IMR-90 (cell line): ENCODE measurements at regions not wholly inside any gene's neighbourhood (a gene's known extent, or its start where the extent isn't known, plus 50 kb on each side); places are given as distances from the start of the nearest gene placed in this dataset.

ENCODE experiments used
- ATAC-seq: fragments of 200-7000 bp; cut with Tn5 transposase; 2 replicates; pipeline ENCODE4 v1.9.1; 2020; ENCODE audit warnings: low read depth, mild to moderate bottlenecking, moderate library complexity
- BruUV-seq: library from RNA; stranded (reverse); fragments of 400-500 nt; replicated peaks from 2 replicates; lab custom pipeline; 2021; lab: Mats Ljungman, UMichigan
- CTCF ChIA-PET: fragments of 300-600 bp; formaldehyde crosslinking; extraction: SDS; loops from one replicate; lab custom pipeline; 2021; ENCODE audit warnings: antibody characterized with exemption; lab: Yijun Ruan, JAX
- POLR2A ChIA-PET: fragments of 300-600 bp; sonication (Branson Sonifier 250); formaldehyde crosslinking; loops from one replicate; lab custom pipeline; 2022; ENCODE audit warnings: antibody characterized with exemption; ENCODE audit not compliant: unreplicated experiment; lab: Charles Lee
- DNase-seq: peaks from one replicate; pipeline ENCODE4 v3.0.0; 2013
- H2AFZ ChIP-seq: replicated peaks from 2 replicates; pipeline ENCODE3; 2013; ENCODE audit warnings: low read length, mild to moderate bottlenecking; ENCODE audit not compliant: poor library complexity
- H2AK5ac ChIP-seq: 2 replicates; pipeline ENCODE4 v1.6.1; 2013; ENCODE audit warnings: low read depth, low read length, inconsistent platforms
- H2AK9ac ChIP-seq: replicated peaks from 2 replicates; pipeline ENCODE3; 2013; ENCODE audit warnings: mild to moderate bottlenecking, low read depth, low read length, moderate library complexity; ENCODE audit not compliant: poor library complexity
- H2BK120ac ChIP-seq: 2 replicates; pipeline ENCODE4 v1.6.1; 2013; ENCODE audit warnings: low read depth, low read length, inconsistent platforms
- H2BK15ac ChIP-seq: 3 replicates; pipeline ENCODE4 v1.6.1; 2013; ENCODE audit warnings: low read depth, low read length, inconsistent platforms
- H2BK20ac ChIP-seq: 2 replicates; pipeline ENCODE4 v1.6.1; 2013; ENCODE audit warnings: low read depth, mild to moderate bottlenecking, inconsistent platforms, low read length, moderate library complexity
- H2BK5ac ChIP-seq: 2 replicates; pipeline ENCODE4 v1.6.1; 2013; ENCODE audit warnings: mild to moderate bottlenecking, low read depth, low read length, inconsistent platforms; ENCODE audit not compliant: poor library complexity, severe bottlenecking
- H3K14ac ChIP-seq: replicated peaks from 2 replicates; pipeline ENCODE4 v1.6.1; 2013; ENCODE audit warnings: low read depth, low read length, inconsistent platforms
- H3K18ac ChIP-seq: 2 replicates; pipeline ENCODE4 v1.6.1; 2013; ENCODE audit warnings: low read depth, low read length, control low read depth
- H3K23ac ChIP-seq: 2 replicates; pipeline ENCODE4 v1.6.1; 2013; ENCODE audit warnings: low read depth, low read length, inconsistent platforms
- H3K27ac ChIP-seq: 2 replicates; pipeline ENCODE4 v1.5.1; 2013; ENCODE audit warnings: mild to moderate bottlenecking, control low read depth, low read length; ENCODE audit not compliant: insufficient read depth
- H3K27me3 ChIP-seq: 2 replicates; pipeline ENCODE4 v1.6.1; 2013; ENCODE audit warnings: low read length; ENCODE audit not compliant: control insufficient read depth, insufficient read depth
- H3K36me3 ChIP-seq: 2 replicates; pipeline ENCODE4 v1.6.1; 2013; ENCODE audit warnings: low read length, mixed read lengths; ENCODE audit not compliant: control insufficient read depth, insufficient read depth
- H3K4ac ChIP-seq: 2 replicates; pipeline ENCODE4 v1.6.1; 2013; ENCODE audit warnings: low read depth, low read length, inconsistent platforms
- H3K4me1 ChIP-seq: 2 replicates; pipeline ENCODE4 v1.6.1; 2013; ENCODE audit warnings: low read length, mixed read lengths; ENCODE audit not compliant: control insufficient read depth, insufficient read depth
- H3K4me2 ChIP-seq: 2 replicates; pipeline ENCODE4 v1.6.1; 2013; ENCODE audit warnings: low read depth, mild to moderate bottlenecking, control low read depth, low read length, moderate library complexity
- H3K4me3 ChIP-seq: 2 replicates; pipeline ENCODE4 v1.5.1; 2013; ENCODE audit warnings: low read depth, mild to moderate bottlenecking, control low read depth, low read length, moderate library complexity; ENCODE audit not compliant: insufficient read depth
- H3K56ac ChIP-seq: 2 replicates; pipeline ENCODE4 v1.6.1; 2013; ENCODE audit warnings: low read length, inconsistent platforms; ENCODE audit not compliant: insufficient read depth; ENCODE audit errors: extremely low read depth
- H3K79me1 ChIP-seq, 2 experiments: 2 replicates each; pipeline ENCODE4 v1.6.1; 2013; ENCODE audit warnings: low read length in 2 of 2, inconsistent platforms in 1 of 2, low read depth in 1 of 2
- H3K9ac ChIP-seq: 2 replicates; pipeline ENCODE4 v1.6.1; 2013; ENCODE audit warnings: low read depth, low read length, control low read depth
- H3K9me1 ChIP-seq: 2 replicates; pipeline ENCODE4 v1.6.1; 2013; ENCODE audit warnings: low read length, inconsistent platforms; ENCODE audit not compliant: insufficient read depth
- H3K9me3 ChIP-seq: 2 replicates; pipeline ENCODE4 v1.6.1; 2013; ENCODE audit warnings: low read length; ENCODE audit not compliant: control insufficient read depth, insufficient read depth
- H4K20me1 ChIP-seq: 2 replicates; pipeline ENCODE4 v1.6.1; 2013; ENCODE audit warnings: low read length, inconsistent platforms; ENCODE audit not compliant: insufficient read depth
- H4K5ac ChIP-seq: 2 replicates; pipeline ENCODE4 v1.6.1; 2013; ENCODE audit warnings: mild to moderate bottlenecking, low read depth, low read length, control low read depth
- H4K8ac ChIP-seq, 2 experiments: 2 replicates each; pipeline ENCODE4 v1.6.1; 2013; ENCODE audit warnings: low read depth in 2 of 2, low read length in 2 of 2, control low read depth in 1 of 2, inconsistent platforms in 1 of 2
- H4K91ac ChIP-seq: 2 replicates; pipeline ENCODE4 v1.6.1; 2013; ENCODE audit warnings: low read depth, low read length, inconsistent platforms; ENCODE audit not compliant: insufficient read depth
- BHLHE40 ChIP-seq: fragments of 150-350 bp; IDR thresholded peaks from 2 replicates; pipeline ENCODE4 v1.6.1; 2016; ENCODE audit warnings: mild to moderate bottlenecking, low read depth, low read length
- CEBPB ChIP-seq: IDR thresholded peaks from 2 replicates; pipeline ENCODE4 v1.6.1; 2012; ENCODE audit warnings: low read depth, low read length, improper control_type of control experiment
- CTCF ChIP-seq: conservative IDR thresholded peaks from 2 replicates; pipeline ENCODE4 v1.5.1; 2012; ENCODE audit warnings: mild to moderate bottlenecking, low read depth, low read length, improper control_type of control experiment
- FOS ChIP-seq: fragments of 150-350 bp; IDR thresholded peaks from 2 replicates; pipeline ENCODE4 v1.6.1; 2016; ENCODE audit warnings: low read depth, low read length
- MAFK ChIP-seq: IDR thresholded peaks from 2 replicates; pipeline ENCODE4 v1.6.1; 2012; ENCODE audit warnings: low read depth, low read length, improper control_type of control experiment
- MXI1 ChIP-seq: IDR thresholded peaks from 2 replicates; pipeline ENCODE4 v1.6.1; 2012; ENCODE audit warnings: low read depth, mild to moderate bottlenecking, low read length, moderate library complexity, borderline replicate concordance
- POLR2A ChIP-seq: IDR thresholded peaks from 2 replicates; pipeline ENCODE4 v1.6.1; 2012; ENCODE audit warnings: mild to moderate bottlenecking, low read depth, low read length
- RAD21 ChIP-seq: IDR thresholded peaks from 2 replicates; pipeline ENCODE4 v1.6.1; 2012; ENCODE audit warnings: low read length, improper control_type of control experiment
- RCOR1 ChIP-seq: IDR thresholded peaks from 2 replicates; pipeline ENCODE4 v1.6.1; 2012; ENCODE audit warnings: mild to moderate bottlenecking, low read length, improper control_type of control experiment; ENCODE audit not compliant: insufficient replicate concordance
- RFX5 ChIP-seq: IDR thresholded peaks from 2 replicates; pipeline ENCODE4 v1.8.0; 2012; ENCODE audit warnings: low read depth, mild to moderate bottlenecking, low read length, moderate library complexity
- USF2 ChIP-seq: fragments of 150-350 bp; IDR thresholded peaks from 2 replicates; pipeline ENCODE4 v1.6.1; 2017; ENCODE audit warnings: mild to moderate bottlenecking, antibody characterized with exemption, low read length, low read depth
- WGBS, 2 experiments: methylation state at CpG; one replicate each; pipeline versions ENCODE4 v1.1.5 to v1.1.7; 2013; ENCODE audit warnings: missing lambda C conversion rate in 2 of 2; ENCODE audit not compliant: insufficient read length in 1 of 2; ENCODE audit errors: extremely low coverage in 2 of 2; 5-methylcytosine and 5-hydroxymethylcytosine counted together
- dilution Hi-C: fragments of 300-500 bp; cut with HindIII; formaldehyde crosslinking; loops from one replicate; pipeline ENCODE4 v1.14.3; 2018; ENCODE audit warnings: low sequenced_read_pairs; ENCODE audit not compliant: unreplicated experiment
- in situ Hi-C: fragments of 300-500 bp; cut with MboI; formaldehyde crosslinking; loops from 3 replicates; pipeline ENCODE4 v1.14.3; 2019; ENCODE audit warnings: low sequenced_read_pairs, inconsistent platforms, mixed read lengths
- intact Hi-C: fragments of 100-400 bp; cut with micrococcal nuclease; formaldehyde crosslinking; loops from 2 replicates; pipeline ENCODE4 v1.10.0; 2022

GRCh38 chr3:74347563-74348268, 266.7 kb downstream of the CNTN3 start:
- intact Hi-C loops (no loop called here), dilution Hi-C loops (no loop called here), in situ Hi-C loops (no loop called here)
- Histone ChIP-seq H2BK120ac (no peak overlapping the region), H3K23ac (no peak overlapping the region), H3K9me1 (no peaks in the 10 kb centered on the region; the same call in 1 of the 2 replicates), H4K20me1 (no peaks in the 10 kb centered on the region), H3K4ac (no peak overlapping the region), H2AFZ (no peak overlapping the region), H2AK5ac (no peak overlapping the region), H3K9ac (no peak overlapping the region), H3K18ac (no peak overlapping the region), H2BK5ac (no peak overlapping the region), H3K27me3 (no peaks in the 10 kb centered on the region), H3K36me3 (no peaks in the 10 kb centered on the region), H4K5ac (no peak overlapping the region), H4K91ac (no peak overlapping the region), H4K8ac (no peak overlapping the region), H3K4me3 (no peak overlapping the region), H3K9me3 (no peaks in the 10 kb centered on the region), H3K14ac (no peak overlapping the region), H3K56ac (no peak overlapping the region), H3K79me1 (no peaks in the 10 kb centered on the region), H2BK15ac (no peak overlapping the region), H3K4me1 (no peaks in the 10 kb centered on the region), H3K4me2 (no peak overlapping the region), H2BK20ac (no peak overlapping the region), H2AK9ac (no peak overlapping the region), H3K27ac (no peak overlapping the region)
- no CpG with 5 or more reads among the region's 2 CpGs for WGBS, 2 experiments
- no peak for DNase-seq
- ChIA-PET CTCF (no interaction called here), POLR2A (no interaction called here)
- no peak for ATAC-seq
- no TSS peak for BruUV-seq
- no peak for TF ChIP-seq RCOR1
- no peak for TF ChIP-seq BHLHE40
- TF ChIP-seq RFX5, result no peak
- no peak for TF ChIP-seq FOS
- no peak for TF ChIP-seq USF2
- TF ChIP-seq CEBPB, result no peak
- TF ChIP-seq MXI1, result no peak
- no peak for TF ChIP-seq CTCF
- TF ChIP-seq RAD21, result no peak
- no peak for TF ChIP-seq POLR2A
- TF ChIP-seq MAFK, result no peak
